H1 (cell line): ENCODE measurements at regions not wholly inside any gene's neighbourhood (a gene's known extent, or its start where the extent isn't known, plus 50 kb on each side); places are given as distances from the start of the nearest gene placed in this dataset.
A peak's percentile ranks its signal among the peaks of the same experiment; 100 is the strongest.

Experiments used
- CTCF ChIA-PET: fragments of 300-600 bp; sonication (Branson Sonifier 250); formaldehyde crosslinking; loops from one replicate; lab custom pipeline; 2021; ENCODE audit not compliant: partially characterized antibody; lab: Charles Lee
- POLR2A ChIA-PET: fragments of 300-600 bp; sonication (Branson Sonifier 250); formaldehyde crosslinking; loops from one replicate; lab custom pipeline; 2021; ENCODE audit warnings: inconsistent platforms; ENCODE audit not compliant: partially characterized antibody; lab: Charles Lee
- DNase-seq, 2 experiments: peaks; one replicate each; pipeline versions ENCODE4 v3.0.0 to v3.0.0-alpha.2; 2010 to 2022; ENCODE audit warnings: low spot score in 2 of 2, low read depth in 1 of 2, mixed read lengths in 1 of 2
- FAIRE-seq: peaks from 2 replicates; lab custom pipeline; 2011; peaks lifted over from hg19 to GRCh38; lab: Jason Lieb, UNC
- H2AFZ ChIP-seq: 2 replicates; pipeline ENCODE4 v1.8.1; 2012; ENCODE audit warnings: low read length, inconsistent platforms
- H2AK5ac ChIP-seq: 2 replicates; pipeline ENCODE4 v1.6.1; 2013; ENCODE audit warnings: low read depth, low read length
- H2BK120ac ChIP-seq: replicated peaks from 2 replicates; pipeline ENCODE3; 2013; ENCODE audit warnings: low read depth, low read length, inconsistent platforms
- H2BK12ac ChIP-seq: 2 replicates; pipeline ENCODE4 v1.6.1; 2013; ENCODE audit warnings: low read depth, low read length
- H2BK15ac ChIP-seq: 2 replicates; pipeline ENCODE4 v1.6.1; 2013; ENCODE audit warnings: low read length
- H2BK20ac ChIP-seq: 2 replicates; pipeline ENCODE4 v1.6.1; 2013; ENCODE audit warnings: low read length
- H2BK5ac ChIP-seq: 2 replicates; pipeline ENCODE4 v1.6.1; 2013; ENCODE audit warnings: low read depth, low read length
- H3K14ac ChIP-seq: 2 replicates; pipeline ENCODE4 v1.6.1; 2013; ENCODE audit warnings: inconsistent platforms; ENCODE audit not compliant: insufficient read length
- H3K18ac ChIP-seq: 2 replicates; pipeline ENCODE4 v1.6.1; 2013; ENCODE audit warnings: low read length; ENCODE audit errors: extremely low read depth
- H3K23ac ChIP-seq: 2 replicates; pipeline ENCODE4 v1.6.1; 2013; ENCODE audit warnings: inconsistent platforms; ENCODE audit not compliant: insufficient read length
- H3K23me2 ChIP-seq: 2 replicates; pipeline ENCODE4 v1.6.1; 2013; ENCODE audit warnings: low read depth, low read length
- H3K27ac ChIP-seq: 2 replicates; pipeline ENCODE4 v1.6.1; 2011; ENCODE audit warnings: low read depth, low read length, inconsistent platforms
- H3K27me3 ChIP-seq, 4 experiments: replicated peaks in 1 of 4; 1 replicate in 1 of 4; 2 replicates in 3 of 4; pipeline versions ENCODE4 v1.6.1 to v1.8.1; 2011 to 2013; ENCODE audit warnings: low read length in 3 of 4, mild to moderate bottlenecking in 3 of 4, inconsistent platforms in 2 of 4, mixed read lengths in 2 of 4, moderate library complexity in 1 of 4; ENCODE audit not compliant: control insufficient read depth in 3 of 4, insufficient read depth in 3 of 4; ENCODE audit errors: extremely low read depth in 1 of 4
- H3K36me3 ChIP-seq, 4 experiments: 2 replicates each; pipeline versions ENCODE4 v1.6.1 to v1.8.1; 2011 to 2013; ENCODE audit warnings: mild to moderate bottlenecking in 4 of 4, low read length in 3 of 4, moderate library complexity in 2 of 4, control low read depth in 1 of 4, inconsistent platforms in 1 of 4; ENCODE audit not compliant: insufficient read depth in 4 of 4, control insufficient read depth in 2 of 4
- H3K4ac ChIP-seq: replicated peaks from 2 replicates; pipeline ENCODE3; 2013; ENCODE audit warnings: low read length, low read depth, mixed read lengths, inconsistent platforms; ENCODE audit not compliant: insufficient read length
- H3K4me1 ChIP-seq, 4 experiments: replicated peaks in 1 of 4; 1 replicate in 1 of 4; 2 replicates in 3 of 4; pipeline versions ENCODE4 v1.6.1 to v1.8.1; 2011 to 2013; ENCODE audit warnings: low read length in 3 of 4, inconsistent platforms in 2 of 4, mixed read lengths in 1 of 4; ENCODE audit not compliant: insufficient read depth in 4 of 4, control insufficient read depth in 3 of 4
- H3K4me2 ChIP-seq, 2 experiments: 2 replicates each; pipeline versions ENCODE4 v1.6.1 to v1.8.1; 2011 to 2013; ENCODE audit warnings: low read depth in 2 of 2, low read length in 2 of 2, control low read depth in 1 of 2, inconsistent platforms in 1 of 2, mild to moderate bottlenecking in 1 of 2; ENCODE audit not compliant: insufficient read depth in 1 of 2
- H3K4me3 ChIP-seq, 4 experiments: fragments of 200-600, 300-600 bp in 1 of 4; sonication (generic), shearing (Covaris generic), sonication (Bioruptor Twin) in 1 of 4; 2 replicates each; pipeline versions ENCODE4 v1.5.1 to v1.8.1; 2011 to 2016; ENCODE audit warnings: low read length in 4 of 4, low read depth in 3 of 4, control low read depth in 2 of 4, inconsistent platforms in 2 of 4, mild to moderate bottlenecking in 2 of 4, mixed read lengths in 1 of 4, moderate library complexity in 1 of 4; ENCODE audit not compliant: insufficient read depth in 2 of 4; ENCODE audit errors: extremely low read depth in 1 of 4
- H3K56ac ChIP-seq: replicated peaks from 2 replicates; pipeline ENCODE3; 2013; ENCODE audit warnings: low read depth, mild to moderate bottlenecking, mixed read lengths, low read length, inconsistent platforms; ENCODE audit not compliant: insufficient read length
- H3K79me1 ChIP-seq: 2 replicates; pipeline ENCODE4 v1.6.1; 2013; ENCODE audit warnings: low read depth, low read length, control low read depth
- H3K79me2 ChIP-seq, 2 experiments: 2 replicates each; pipeline versions ENCODE4 v1.6.1 to v1.8.1; 2012 to 2013; ENCODE audit warnings: low read length in 2 of 2, mild to moderate bottlenecking in 2 of 2, inconsistent platforms in 1 of 2; ENCODE audit not compliant: insufficient read depth in 2 of 2, control insufficient read depth in 1 of 2
- H3K9ac ChIP-seq, 4 experiments: replicated peaks in 1 of 4; 1 replicate in 1 of 4; 2 replicates in 3 of 4; pipeline versions ENCODE4 v1.6.1 to v1.8.1; 2011 to 2013; ENCODE audit warnings: low read depth in 3 of 4, low read length in 3 of 4, control low read depth in 2 of 4, mild to moderate bottlenecking in 2 of 4, moderate library complexity in 2 of 4, inconsistent platforms in 1 of 4; ENCODE audit errors: extremely low read depth in 1 of 4
- H3K9me3 ChIP-seq, 2 experiments: 2 replicates each; pipeline versions ENCODE4 v1.6.1 to v1.8.1; 2012 to 2013; ENCODE audit warnings: mild to moderate bottlenecking in 2 of 2, moderate library complexity in 2 of 2, control low read depth in 1 of 2, inconsistent platforms in 1 of 2, low read depth in 1 of 2, low read length in 1 of 2, mixed read lengths in 1 of 2; ENCODE audit not compliant: insufficient read depth in 2 of 2
- H4K20me1 ChIP-seq, 2 experiments: replicated peaks in 1 of 2; 2 replicates each; pipeline versions ENCODE3 to v1.8.1; 2011 to 2013; ENCODE audit warnings: inconsistent platforms in 2 of 2, low read length in 2 of 2, mild to moderate bottlenecking in 1 of 2; ENCODE audit not compliant: insufficient read depth in 2 of 2, control insufficient read depth in 1 of 2
- H4K5ac ChIP-seq: 2 replicates; pipeline ENCODE4 v1.6.1; 2013; ENCODE audit warnings: low read length, low read depth, mixed read lengths, inconsistent platforms; ENCODE audit not compliant: insufficient read length
- H4K8ac ChIP-seq: 2 replicates; pipeline ENCODE4 v1.8.0; 2013; ENCODE audit warnings: mild to moderate bottlenecking, moderate library complexity, low read length, inconsistent platforms; ENCODE audit not compliant: insufficient read depth; ENCODE audit errors: extremely low read depth
- H4K91ac ChIP-seq: replicated peaks from 2 replicates; pipeline ENCODE3; 2013; ENCODE audit warnings: low read length, mixed read lengths, inconsistent platforms; ENCODE audit not compliant: insufficient read length
- BCL11A ChIP-seq, 2 experiments: IDR thresholded peaks; one replicate each; pipeline ENCODE4 v1.6.1; 2011; ENCODE audit warnings: low read depth in 2 of 2, low read length in 2 of 2, mild to moderate bottlenecking in 2 of 2
- MAFK ChIP-seq: IDR thresholded peaks from 2 replicates; pipeline ENCODE4 v1.6.1; 2012; ENCODE audit warnings: low read depth, mild to moderate bottlenecking, improper control_type of control experiment, low read length
- NANOG ChIP-seq: IDR thresholded peaks from 2 replicates; pipeline ENCODE4 v1.6.1; 2011; ENCODE audit warnings: low read length, low read depth, mild to moderate bottlenecking, inconsistent platforms; ENCODE audit not compliant: insufficient read depth, poor library complexity, severe bottlenecking
- SIX5 ChIP-seq: IDR thresholded peaks from 2 replicates; pipeline ENCODE4 v1.6.1; 2011; ENCODE audit warnings: mild to moderate bottlenecking, low read depth, low read length
- TAF1 ChIP-seq: IDR thresholded peaks from 2 replicates; pipeline ENCODE4 v1.6.1; 2011; ENCODE audit warnings: mild to moderate bottlenecking, low read depth, low read length
- YY1 ChIP-seq: IDR thresholded peaks from 2 replicates; pipeline ENCODE4 v1.6.1; 2011; ENCODE audit warnings: low read depth, mild to moderate bottlenecking, low read length
- WGBS, 2 experiments: shearing (Covaris generic) in 1 of 2; methylation state at CpG; one replicate each; pipeline versions ENCODE4 v1.1.6 to v1.1.7; 2013 to 2015; ENCODE audit warnings: low lambda C conversion rate in 2 of 2, mixed read lengths in 2 of 2, inconsistent platforms in 1 of 2, low coverage in 1 of 2, missing lambda C conversion rate in 1 of 2; ENCODE audit not compliant: insufficient replicate concordance in 2 of 2, insufficient coverage in 1 of 2, insufficient read length in 1 of 2; ENCODE audit errors: extremely low coverage in 1 of 2, missing lambda C conversion rate in 1 of 2; 5-methylcytosine and 5-hydroxymethylcytosine counted together
- TF ChIP-seq, protein P1 (sequence below): IDR thresholded peaks from 2 replicates; pipeline ENCODE4 v1.6.1; 2012; ENCODE audit warnings: inconsistent platforms

DNA sequence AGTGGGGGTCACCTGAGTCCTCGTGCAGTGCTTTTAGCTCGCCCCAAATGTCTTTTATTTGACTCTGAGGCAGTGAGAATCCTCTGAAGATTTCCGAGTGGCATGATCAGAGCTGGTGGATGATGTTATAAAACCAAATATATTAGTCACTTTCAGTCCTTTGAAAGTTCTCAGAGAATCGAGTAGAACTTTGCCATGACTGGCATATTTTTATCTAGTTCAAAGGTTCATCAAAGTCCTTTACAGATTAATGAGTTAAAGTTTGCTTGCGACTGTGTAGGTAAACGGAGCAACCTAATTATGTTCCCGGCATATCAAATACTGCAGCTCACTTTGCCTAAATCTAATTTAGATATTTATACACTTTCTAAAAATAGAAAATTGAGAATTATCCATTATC, 498.5 kb upstream of the NOX3 start:
- H3K79me1 ChIP-seq = no peaks in the 10 kb centered on the region
- H3K9me3 ChIP-seq = no peaks in the 10 kb centered on the region
- peaks cover 0 to 10% (median 7%) of the 10 kb centered on the region in 4 experiments; a peak in 3 of 7 replicates for H3K4me1 ChIP-seq
- ChIA-PET CTCF (no interaction called here), POLR2A (no interaction called here)
- 0 out of 2 replicates have a peak overlapping the region, but pooled peaks have one; percentile 78 for H2BK12ac ChIP-seq
- no peak overlapping the region for H3K4me3 ChIP-seq
- no peak overlapping the region for H4K5ac ChIP-seq
- no peak overlapping the region for H2AK5ac ChIP-seq
- peaks cover 0 to 2% (median 0%) of the 10 kb centered on the region in 4 experiments; a peak in 1 of 8 replicates for H3K36me3 ChIP-seq
- WGBS, 2 experiments = 92% methylated on average over 7 of the region's 7 CpGs; no CpG with 5 or more reads in 1 of the 2 experiments
- H3K23ac ChIP-seq = no peak overlapping the region
- no peak overlapping the region for H3K56ac ChIP-seq
- DNase-seq (no peak), FAIRE-seq (no peak)
- no peak overlapping the region for H2AFZ ChIP-seq
- no peak overlapping the region for H3K27ac ChIP-seq
- no peak for TF ChIP-seq YY1
- no peak for TF ChIP-seq TAF1
- TF ChIP-seq BCL11A (IDR thresholded peaks at IDR 0.05; ENCODE audit: low read depth in 2 of 2, low read length in 2 of 2) = no peak
- TF ChIP-seq MAFK = no peak
- no peak for TF ChIP-seq SIX5
- no peak for TF ChIP-seq NANOG
- TF ChIP-seq, protein P1, sequence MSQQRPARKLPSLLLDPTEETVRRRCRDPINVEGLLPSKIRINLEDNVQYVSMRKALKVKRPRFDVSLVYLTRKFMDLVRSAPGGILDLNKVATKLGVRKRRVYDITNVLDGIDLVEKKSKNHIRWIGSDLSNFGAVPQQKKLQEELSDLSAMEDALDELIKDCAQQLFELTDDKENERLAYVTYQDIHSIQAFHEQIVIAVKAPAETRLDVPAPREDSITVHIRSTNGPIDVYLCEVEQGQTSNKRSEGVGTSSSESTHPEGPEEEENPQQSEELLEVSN = no peak
- H3K27me3 ChIP-seq = no peaks in the 10 kb centered on the region
- H3K14ac ChIP-seq = no peak overlapping the region
- no peak overlapping the region for H4K8ac ChIP-seq
- no peaks in the 10 kb centered on the region for H3K23me2 ChIP-seq
- H4K20me1 ChIP-seq = no peaks in the 10 kb centered on the region
- H2BK15ac ChIP-seq = no peak overlapping the region
- H3K4me2 ChIP-seq = no peak overlapping the region
- H3K9ac ChIP-seq = no peak overlapping the region
- no peak overlapping the region for H2BK120ac ChIP-seq
- H4K91ac ChIP-seq = no peak overlapping the region
- H2BK20ac ChIP-seq = no peak overlapping the region; the same call in 1 of the 2 replicates
- no peaks in the 10 kb centered on the region for H3K79me2 ChIP-seq
- H3K18ac ChIP-seq = no peak overlapping the region
- no peak overlapping the region for H3K4ac ChIP-seq
- 0 out of 2 replicates have a peak overlapping the region, but pooled peaks have one; percentile 26 for H2BK5ac ChIP-seq
